Common myeloid progenitor, CD34-positive (primary cell): ENCODE measurements at regions not wholly inside any gene's neighbourhood (a gene's known extent, or its start where the extent isn't known, plus 50 kb on each side); places are given as distances from the start of the nearest gene placed in this dataset.

Experiments used
- CTCF ChIA-PET: fragments of 350-600 bp; sonication (Branson Sonifier 250); formaldehyde crosslinking; loops from one replicate; lab custom pipeline; 2021; ENCODE audit warnings: antibody characterized with exemption; lab: Charles Lee
- POLR2A ChIA-PET: fragments of 350-600 bp; sonication (Branson Sonifier 250); formaldehyde crosslinking; loops from one replicate; lab custom pipeline; 2021; ENCODE audit warnings: antibody characterized with exemption; lab: Charles Lee
- DNase-seq, 3 donors: peaks; one replicate each; pipeline versions ENCODE4 v3.0.0 to v3.0.0-alpha.2; 2013
- H3K27ac ChIP-seq, 2 experiments: 1 replicate in 1 of 2; 2 replicates in 1 of 2; pipeline ENCODE4 v1.7.0; 2013; ENCODE audit warnings: inconsistent platforms in 2 of 2, low read length in 2 of 2, mild to moderate bottlenecking in 2 of 2, low read depth in 1 of 2, moderate library complexity in 1 of 2; ENCODE audit not compliant: severe bottlenecking in 2 of 2, insufficient read depth in 1 of 2, poor library complexity in 1 of 2
- H3K27me3 ChIP-seq, 5 experiments: replicated peaks in 2 of 5; 1 replicate in 3 of 5; 2 replicates in 2 of 5; pipeline versions ENCODE4 v1.6.1 to v1.7.0; 2013; ENCODE audit warnings: low read length in 4 of 5, mild to moderate bottlenecking in 2 of 5, moderate library complexity in 2 of 5, inconsistent platforms in 1 of 5; ENCODE audit not compliant: insufficient read depth in 5 of 5, control insufficient read depth in 4 of 5
- H3K36me3 ChIP-seq, 4 experiments: 1 replicate in 2 of 4; 2 replicates in 2 of 4; pipeline versions ENCODE4 v1.6.1 to v1.7.0; 2013; ENCODE audit warnings: low read length in 3 of 4, control low read depth in 1 of 4, mild to moderate bottlenecking in 1 of 4; ENCODE audit not compliant: control insufficient read depth in 4 of 4, insufficient read depth in 4 of 4
- H3K4me1 ChIP-seq, 4 experiments: 1 replicate in 3 of 4; 2 replicates in 1 of 4; pipeline versions ENCODE4 v1.6.1 to v1.7.1; 2013; ENCODE audit warnings: low read length in 3 of 4, mild to moderate bottlenecking in 3 of 4, control low read depth in 1 of 4, inconsistent platforms in 1 of 4, moderate library complexity in 1 of 4; ENCODE audit not compliant: control insufficient read depth in 4 of 4, insufficient read depth in 4 of 4; ENCODE audit errors: control extremely low read depth in 1 of 4
- H3K4me3 ChIP-seq, 7 experiments: 1 replicate in 4 of 7; 2 replicates in 3 of 7; pipeline versions ENCODE4 v1.5.1 to v1.7.0; 2013; ENCODE audit warnings: mild to moderate bottlenecking in 7 of 7, low read length in 6 of 7, moderate library complexity in 6 of 7, inconsistent platforms in 2 of 7, low read depth in 2 of 7, control low read depth in 1 of 7; ENCODE audit not compliant: insufficient read depth in 4 of 7, control insufficient read depth in 1 of 7; ENCODE audit errors: extremely low read depth in 1 of 7
- H3K9me3 ChIP-seq, 5 experiments: 1 replicate in 4 of 5; 2 replicates in 1 of 5; pipeline versions ENCODE4 v1.6.1 to v1.7.1; 2013; ENCODE audit warnings: low read length in 4 of 5, mild to moderate bottlenecking in 2 of 5, inconsistent platforms in 1 of 5, low read depth in 1 of 5, moderate library complexity in 1 of 5; ENCODE audit not compliant: control insufficient read depth in 4 of 5, insufficient read depth in 2 of 5; ENCODE audit errors: control extremely low read depth in 1 of 5
- WGBS: methylation state at CpG from one replicate; pipeline ENCODE4 v1.1.5; 2013; ENCODE audit not compliant: insufficient coverage; 5-methylcytosine and 5-hydroxymethylcytosine counted together

- Histone ChIP-seq H3K9me3 (no peaks in the 10 kb centered on the region), H3K36me3 (no peaks in the 10 kb centered on the region), H3K4me1 (no peaks in the 10 kb centered on the region), H3K27me3 (no peaks in the 10 kb centered on the region), H3K4me3 (no peak overlapping the region), H3K27ac (no peak overlapping the region)
- ChIA-PET POLR2A (no interaction called here), CTCF (no interaction called here)
- no peak for DNase-seq
Measured at GRCh38 chr16:72537664-72538063, 365.7 kb upstream of the PMFBP1 start.

- Histone ChIP-seq H3K4me3 (no peak overlapping the region), H3K9me3 (no peaks in the 10 kb centered on the region), H3K36me3 (no peaks in the 10 kb centered on the region), H3K27me3 (no peaks in the 10 kb centered on the region), H3K27ac (no peak overlapping the region), H3K4me1 (no peaks in the 10 kb centered on the region)
- CTCF ChIA-PET = no interaction called here
- DNase-seq = no peak
- POLR2A ChIA-PET = no interaction called here
- WGBS = 100% methylated on average over 1 of the region's 2 CpGs
Measured at GRCh38 chr16:72536723-72537435, 364.9 kb upstream of the PMFBP1 start.

GRCh38 chr16:72532906-72533410 lies 361.0 kb upstream of the PMFBP1 start:
- ChIA-PET POLR2A (no interaction called here), CTCF (no interaction called here)
- WGBS = 85% methylated on average over 5 of the region's 9 CpGs
- no peak for DNase-seq
- H3K4me1 ChIP-seq = no peaks in the 10 kb centered on the region
- H3K9me3 ChIP-seq = no peaks in the 10 kb centered on the region
- H3K27me3 ChIP-seq = no peaks in the 10 kb centered on the region
- H3K36me3 ChIP-seq = no peaks in the 10 kb centered on the region
- no peak overlapping the region for H3K4me3 ChIP-seq
- no peak overlapping the region for H3K27ac ChIP-seq

- Histone ChIP-seq H3K4me3 (no peak overlapping the region), H3K36me3 (no peaks in the 10 kb centered on the region), H3K9me3 (no peaks in the 10 kb centered on the region), H3K27ac (no peak overlapping the region), H3K27me3 (no peaks in the 10 kb centered on the region), H3K4me1 (no peaks in the 10 kb centered on the region)
- WGBS = 100% methylated on average over 1 of the region's 2 CpGs
- POLR2A ChIA-PET = interaction anchor here (0.6 kb wide), 1 partner anchor 456 kb away, joined by 4 read pairs; no protein-coding TSS in a partner anchor
- CTCF ChIA-PET = no interaction called here
- no peak for DNase-seq
Measured at GRCh38 chr16:72530434-72530833, 358.5 kb upstream of the PMFBP1 start.

- Histone ChIP-seq H3K4me3 (no peak overlapping the region), H3K36me3 (peaks cover 3 to 15% (median 6%) of the 10 kb centered on the region in 4 experiments), H3K27me3 (no peaks in the 10 kb centered on the region), H3K27ac (no peak overlapping the region), H3K9me3 (peaks cover 0 to 12% (median 6%) of the 10 kb centered on the region in 5 experiments), H3K4me1 (no peaks in the 10 kb centered on the region)
- 100% methylated on average over 3 of the region's 3 CpGs for WGBS
- CTCF ChIA-PET = interaction anchor here (1.1 kb wide), 1 partner anchor 22 kb away, joined by 3 read pairs; no protein-coding TSS in a partner anchor
- DNase-seq = no peak
- POLR2A ChIA-PET = no interaction called here
Measured at GRCh38 chr16:72523087-72523486, 351.1 kb upstream of the PMFBP1 start.

GRCh38 chr16:72517154-72517553 lies 345.2 kb upstream of the PMFBP1 start:
- Histone ChIP-seq H3K27ac (no peak overlapping the region), H3K9me3 (peaks cover 0 to 4% (median 4%) of the 10 kb centered on the region in 5 experiments), H3K27me3 (no peaks in the 10 kb centered on the region), H3K36me3 (peaks cover 0 to 4% (median 1%) of the 10 kb centered on the region in 4 experiments), H3K4me1 (no peaks in the 10 kb centered on the region), H3K4me3 (no peak overlapping the region)
- POLR2A ChIA-PET = interaction anchor here (0.5 kb wide), 1 partner anchor 1754 kb away, joined by 5 read pairs; no protein-coding TSS in a partner anchor
- DNase-seq = no peak
- CTCF ChIA-PET = no interaction called here
- no CpG with 5 or more reads among the region's 2 CpGs for WGBS

- no peak overlapping the region for H3K4me3 ChIP-seq
- 100% methylated on average over 1 of the region's 3 CpGs for WGBS
Measured at GRCh38 chr16:72511171-72511570, 339.2 kb upstream of the PMFBP1 start.

More at GRCh38 chr16:72511171-72511570, 339.2 kb upstream of the PMFBP1 start:
- no peaks in the 10 kb centered on the region for H3K9me3 ChIP-seq
- CTCF ChIA-PET = interaction anchor here (1.5 kb wide), 1 partner anchor 13 kb away, joined by 4 read pairs; no protein-coding TSS in a partner anchor
- POLR2A ChIA-PET = no interaction called here
- H3K27me3 ChIP-seq = no peaks in the 10 kb centered on the region
- H3K36me3 ChIP-seq = no peaks in the 10 kb centered on the region
- H3K4me1 ChIP-seq = no peaks in the 10 kb centered on the region
- H3K27ac ChIP-seq = no peak overlapping the region
- DNase-seq = no peak
